Mammary epithelial cell (primary cell): ENCODE measurements at regions not wholly inside any gene's neighbourhood (a gene's known extent, or its start where the extent isn't known, plus 50 kb on each side); places are given as distances from the start of the nearest gene placed in this dataset.

Source experiments
- CTCF ChIP-seq, 2 donors: IDR thresholded peaks in 1 of 2; conservative IDR thresholded peaks in 1 of 2; 2 replicates each; pipeline ENCODE4 v1.5.1; 2011 to 2012; ENCODE audit warnings: inconsistent platforms in 2 of 2, low read length in 2 of 2, mild to moderate bottlenecking in 2 of 2, control low read depth in 1 of 2, low read depth in 1 of 2; ENCODE audit not compliant: insufficient read depth in 1 of 2; ENCODE audit errors: extremely low read depth in 1 of 2
- EZH2 ChIP-seq: IDR thresholded peaks from 2 replicates; pipeline ENCODE4 v1.6.1; 2012; ENCODE audit warnings: low read length, inconsistent platforms, borderline replicate concordance

DNA sequence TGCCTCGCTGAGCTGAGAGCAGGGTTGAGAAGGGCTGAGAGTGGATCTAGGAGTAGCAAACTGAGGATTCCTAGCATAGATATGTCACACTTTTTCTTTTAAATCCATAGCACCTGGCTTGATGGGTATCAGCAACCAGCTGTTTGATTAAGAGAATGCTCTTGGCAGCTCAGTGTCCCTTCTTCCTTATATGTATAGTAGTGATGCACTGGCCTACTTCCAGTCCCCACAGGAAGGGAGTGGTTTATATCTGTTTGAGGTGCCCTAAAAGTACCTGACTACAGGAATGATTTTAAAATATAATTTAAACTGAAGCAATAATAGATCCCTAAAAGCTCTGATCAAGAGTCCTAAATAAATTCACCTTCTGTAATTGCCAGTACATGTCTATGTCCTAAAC, 546.8 kb upstream of the ZNF608 start:
- TF ChIP-seq CTCF (conservative IDR thresholded peaks at IDR 0.05 in 1 of 2, IDR thresholded peaks at IDR 0.05 in 1 of 2; ENCODE audit: extremely low read depth in 1 of 2, insufficient read depth in 1 of 2, low read depth in 1 of 2, low read length in 2 of 2) (no peak), EZH2 (no peak)
